OCI-LY3 (cell line): ENCODE measurements at regions not wholly inside any gene's neighbourhood (a gene's known extent, or its start where the extent isn't known, plus 50 kb on each side); places are given as distances from the start of the nearest gene placed in this dataset.

Source experiments
- CTCF ChIP-seq: fragments of 200-600, 300-600 bp; sonication (generic); IDR thresholded peaks from 2 replicates; pipeline ENCODE4 v1.5.1; 2014; ENCODE audit warnings: antibody characterized with exemption, low read length, low read depth
- EZH2phosphoT487 ChIP-seq: fragments of 200-600 bp; shearing (Covaris generic); IDR thresholded peaks from 2 replicates; pipeline ENCODE4 v1.6.1; 2018; ENCODE audit warnings: antibody characterized with exemption, mixed run types, low read depth

- TF ChIP-seq EZH2phosphoT487, result no peak
- TF ChIP-seq CTCF, result no peak
Measured at GRCh38 chr2:226649871-226650660, 149.6 kb downstream of the IRS1 start.
